GM21723 (cell line): ENCODE measurements at regions not wholly inside any gene's neighbourhood (a gene's known extent, or its start where the extent isn't known, plus 50 kb on each side); places are given as distances from the start of the nearest gene placed in this dataset.

Experiments used
- ATAC-seq: cut with Tn5 transposase; IDR thresholded peaks from one replicate; pipeline ENCODE4 v1.9.1; 2021; ENCODE audit warnings: mild to moderate bottlenecking, moderate library complexity; ENCODE audit not compliant: unreplicated experiment

GRCh38 chr16:65224994-65225393, 103.1 kb upstream of the CDH11 start:
- no peak for ATAC-seq

DNA sequence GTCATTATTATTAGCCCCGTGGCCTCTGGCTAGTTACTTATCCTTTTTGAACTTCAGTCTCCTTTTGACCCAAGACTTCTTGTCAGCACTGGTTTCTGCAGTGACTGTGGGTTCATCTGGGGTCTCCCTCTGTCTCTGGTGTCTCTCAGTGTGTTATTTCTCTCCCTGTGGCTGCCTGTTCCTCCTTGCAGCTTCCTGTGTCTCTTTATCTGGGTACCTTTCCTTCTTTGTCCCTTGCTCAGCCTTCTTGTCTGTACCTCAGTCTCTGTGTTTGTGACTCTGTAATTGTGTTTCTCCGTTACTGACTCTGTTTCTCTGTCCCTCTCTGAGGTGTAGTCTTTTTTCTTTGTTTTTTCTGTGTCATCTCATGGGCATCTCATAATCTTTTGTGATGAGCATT, 102.6 kb upstream of the CDH11 start:
- no peak for ATAC-seq

DNA sequence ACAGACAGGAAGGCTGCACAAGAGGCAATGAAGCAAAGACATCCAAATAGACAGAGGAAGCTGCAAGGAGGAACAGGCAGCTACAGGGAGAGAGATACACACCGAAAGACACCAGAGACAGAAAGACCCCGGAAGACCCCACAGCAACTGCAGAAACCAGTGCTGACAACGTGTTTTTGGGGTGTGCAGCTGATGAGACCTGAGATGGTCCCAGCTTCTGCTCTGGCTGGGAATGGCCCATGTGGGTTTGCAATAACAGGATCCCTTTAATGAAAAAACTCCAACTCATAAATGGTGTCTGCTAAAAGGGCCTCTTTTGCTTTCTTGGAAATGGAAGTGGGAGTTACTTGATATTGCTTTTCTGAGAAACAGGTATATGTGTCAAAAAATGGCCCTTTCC, 101.5 kb upstream of the CDH11 start:
- ATAC-seq: no peak

GRCh38 chr16:65222536-65222935, 100.7 kb upstream of the CDH11 start:
- no peak for ATAC-seq

DNA sequence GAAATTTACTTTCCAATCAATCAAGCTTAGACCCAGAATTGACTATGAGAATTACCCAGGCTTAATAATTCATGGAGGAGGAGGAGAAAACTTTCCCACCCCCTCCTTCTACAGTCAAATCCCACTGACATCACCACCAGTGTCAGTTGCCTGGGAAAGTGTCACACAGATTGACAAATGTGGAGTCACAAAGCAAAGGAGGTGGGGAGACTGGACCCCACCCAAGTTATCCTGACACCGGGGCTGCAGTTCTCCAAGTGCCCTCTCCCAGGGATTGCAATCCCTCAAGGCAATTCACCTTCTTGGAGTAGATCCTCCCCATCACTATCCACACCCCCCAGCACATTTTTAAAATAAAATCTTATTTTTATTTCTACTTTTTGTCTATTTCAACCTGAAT, 100.2 kb upstream of the CDH11 start:
- ATAC-seq: no peak

GRCh38 chr16:65219786-65220185, 97.9 kb upstream of the CDH11 start:
- ATAC-seq: no peak

GRCh38 chr16:65218348-65218747, 96.5 kb upstream of the CDH11 start:
- no peak for ATAC-seq

GRCh38 chr16:65213866-65214595, 92.2 kb upstream of the CDH11 start:
- no peak for ATAC-seq

GRCh38 chr16:65212791-65213190, 90.9 kb upstream of the CDH11 start:
- ATAC-seq: no peak

- ATAC-seq: no peak
Observed at GRCh38 chr16:65212240-65212639, 90.4 kb upstream of the CDH11 start.

- no peak for ATAC-seq
Observed at GRCh38 chr16:65202461-65202860, 80.6 kb upstream of the CDH11 start.

- ATAC-seq: no peak
Observed at GRCh38 chr16:65201511-65201910, 79.6 kb upstream of the CDH11 start.

- no peak for ATAC-seq
Observed at GRCh38 chr16:65200857-65201256, 79.0 kb upstream of the CDH11 start.

GRCh38 chr16:65200156-65200773, 78.4 kb upstream of the CDH11 start:
- no peak for ATAC-seq

- ATAC-seq: no peak
Observed at GRCh38 chr16:65196420-65197075, 74.7 kb upstream of the CDH11 start.

- no peak for ATAC-seq
Observed at GRCh38 chr16:65195998-65196397, 74.1 kb upstream of the CDH11 start.

DNA sequence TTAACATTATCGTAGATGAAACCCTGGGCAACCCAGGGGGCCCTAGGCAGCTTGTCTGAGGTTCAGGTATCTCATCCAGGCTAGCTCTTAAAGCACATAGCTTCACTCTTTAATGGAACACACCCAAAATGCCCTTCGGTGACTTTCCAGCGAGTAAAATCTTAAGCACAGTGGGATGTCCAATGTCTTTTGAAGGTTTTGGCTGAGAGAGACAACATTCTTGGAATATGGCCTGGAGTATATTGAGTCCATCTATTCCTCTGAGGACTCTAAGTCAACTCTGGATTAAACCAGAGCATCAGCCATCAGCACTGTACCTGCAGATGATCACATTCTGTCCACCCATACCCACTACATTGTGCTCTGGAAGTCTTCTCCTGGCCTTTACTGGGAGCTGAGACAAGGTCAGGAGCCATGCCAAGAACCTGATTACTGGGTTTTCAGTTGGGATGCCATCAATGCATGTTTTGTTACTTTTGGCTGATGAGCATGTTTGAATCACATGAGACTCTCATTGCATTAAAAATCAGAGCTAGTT, 63.4 kb upstream of the CDH11 start:
- ATAC-seq: no peak

DNA sequence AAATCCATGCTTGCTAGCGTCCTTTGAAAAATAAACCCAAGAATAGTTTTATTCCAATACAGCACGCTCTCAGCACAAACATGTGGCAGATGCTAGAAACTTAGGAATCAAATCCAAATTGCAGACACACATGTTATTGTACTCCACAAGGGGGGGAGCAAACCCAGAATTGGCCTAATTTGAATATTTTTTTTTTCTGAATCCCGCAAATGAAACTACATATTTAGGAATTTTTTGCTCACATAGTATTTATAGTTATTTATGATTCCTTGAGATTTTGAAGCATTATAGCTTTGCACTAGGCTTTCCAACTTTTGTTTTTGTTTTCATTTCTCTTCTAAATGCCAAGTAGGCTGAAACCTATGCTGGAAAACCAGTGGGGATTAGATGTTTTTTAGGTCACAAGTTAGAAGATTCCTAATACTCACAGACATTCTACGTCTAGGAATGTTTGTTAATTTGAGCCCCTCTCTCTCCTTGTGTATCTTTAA, 59.3 kb upstream of the CDH11 start:
- no peak for ATAC-seq

GRCh38 chr16:65178151-65178550, 56.3 kb upstream of the CDH11 start:
- ATAC-seq: no peak

- ATAC-seq: no peak
Observed at GRCh38 chr16:65176603-65177002, 54.7 kb upstream of the CDH11 start.

DNA sequence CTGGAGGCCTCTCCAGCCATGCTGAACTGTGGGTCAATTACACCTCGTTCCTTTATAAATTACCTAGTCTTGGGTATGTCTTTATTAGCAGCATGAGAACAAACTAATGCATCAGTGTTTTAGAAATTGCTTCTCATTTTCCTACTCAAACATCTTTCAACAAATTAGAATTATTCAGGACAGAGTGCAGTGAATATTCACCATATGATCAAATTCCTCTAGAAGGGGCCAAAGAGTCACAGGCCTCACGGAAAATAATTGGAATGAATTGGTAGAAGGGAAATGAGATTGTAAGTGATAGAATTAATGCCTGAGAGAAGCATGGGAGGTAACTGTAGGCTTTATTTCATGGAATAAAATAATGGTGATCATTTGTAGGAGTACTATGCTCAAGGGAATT, 50.5 kb upstream of the CDH11 start:
- ATAC-seq: no peak
